HUES64 (cell line): ENCODE measurements at regions not wholly inside any gene's neighbourhood (a gene's known extent, or its start where the extent isn't known, plus 50 kb on each side); places are given as distances from the start of the nearest gene placed in this dataset.
"Not testable (repeated sequence)": the region's sequence is repeated elsewhere in the genome, so short reads cannot be mapped to it uniquely, and the experiment has no call there.

ENCODE experiments used
- H3K27ac ChIP-seq: 2 replicates; pipeline ENCODE4 v1.7.0; 2013; ENCODE audit warnings: low read depth, low read length, inconsistent platforms
- H3K27me3 ChIP-seq: 2 replicates; pipeline ENCODE4 v1.6.1; 2013; ENCODE audit warnings: mild to moderate bottlenecking, low read length; ENCODE audit not compliant: insufficient read depth
- H3K36me3 ChIP-seq: 2 replicates; pipeline ENCODE4 v1.6.1; 2013; ENCODE audit warnings: mild to moderate bottlenecking, low read length; ENCODE audit not compliant: insufficient read depth
- H3K4me1 ChIP-seq: 2 replicates; pipeline ENCODE4 v1.6.1; 2013; ENCODE audit warnings: mild to moderate bottlenecking, low read length, moderate library complexity; ENCODE audit not compliant: insufficient read depth
- H3K4me3 ChIP-seq: 2 replicates; pipeline ENCODE4 v1.5.1; 2013; ENCODE audit warnings: mild to moderate bottlenecking, low read length, moderate library complexity
- H3K9ac ChIP-seq: 2 replicates; pipeline ENCODE4 v1.6.1; 2013; ENCODE audit warnings: mild to moderate bottlenecking, low read depth, low read length
- H3K9me3 ChIP-seq: 2 replicates; pipeline ENCODE4 v1.6.1; 2013; ENCODE audit warnings: low read depth, low read length; ENCODE audit not compliant: insufficient read depth
- WGBS: fragments of 150-250, 120-280 bp; methylation state at CpG from one replicate; pipeline ENCODE4 v1.1.7; 2013; ENCODE audit warnings: missing lambda C conversion rate; 5-methylcytosine and 5-hydroxymethylcytosine counted together

DNA sequence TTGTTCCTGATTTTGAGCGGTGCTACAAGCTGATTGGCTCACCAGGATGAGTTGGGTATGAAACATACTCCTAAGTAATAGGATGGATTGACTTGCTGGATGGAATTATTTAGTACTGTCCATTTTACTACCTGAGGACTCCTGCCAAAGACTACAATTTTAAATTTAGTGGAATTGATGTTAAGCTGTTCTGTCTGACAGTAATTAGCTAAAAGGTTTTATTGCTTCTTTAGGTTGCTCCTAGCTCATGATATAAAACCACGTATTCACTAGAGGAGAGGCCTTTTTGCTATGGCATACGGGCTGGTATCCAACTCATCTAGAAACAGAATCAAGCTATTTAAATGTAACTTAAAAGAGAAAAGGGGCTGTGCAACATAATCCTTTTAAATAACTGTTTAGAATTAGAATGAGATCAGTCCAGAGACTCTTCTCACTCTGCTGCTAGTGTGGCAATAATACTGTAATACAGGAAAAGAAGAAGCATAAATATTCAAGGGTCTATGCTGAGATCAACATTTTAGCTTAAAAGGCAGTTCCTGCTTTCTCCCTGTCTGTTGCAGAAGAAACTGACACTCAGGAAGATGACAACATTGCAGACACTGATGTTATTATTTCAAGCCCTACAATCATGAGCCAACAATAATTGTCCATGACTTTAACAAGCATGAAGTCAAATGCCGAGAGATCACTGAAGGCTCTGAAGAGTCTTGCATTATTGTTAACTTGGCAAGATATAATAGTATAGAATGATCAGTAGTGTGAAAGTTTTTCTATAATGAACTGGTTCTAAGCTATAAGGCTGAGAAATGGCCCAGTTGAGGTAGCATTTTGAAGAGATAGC is 258.7 kb upstream of the ADGRL4 start:
- Histone ChIP-seq H3K27me3 (no peaks in the 10 kb centered on the region), H3K36me3 (no peaks in the 10 kb centered on the region), H3K9ac (no peak overlapping the region), H3K27ac (no peak overlapping the region), H3K9me3 (no peaks in the 10 kb centered on the region), H3K4me3 (no peak overlapping the region), H3K4me1 (peaks cover 52% of the 10 kb centered on the region)
- 94% methylated on average over 4 of the region's 4 CpGs for WGBS

DNA sequence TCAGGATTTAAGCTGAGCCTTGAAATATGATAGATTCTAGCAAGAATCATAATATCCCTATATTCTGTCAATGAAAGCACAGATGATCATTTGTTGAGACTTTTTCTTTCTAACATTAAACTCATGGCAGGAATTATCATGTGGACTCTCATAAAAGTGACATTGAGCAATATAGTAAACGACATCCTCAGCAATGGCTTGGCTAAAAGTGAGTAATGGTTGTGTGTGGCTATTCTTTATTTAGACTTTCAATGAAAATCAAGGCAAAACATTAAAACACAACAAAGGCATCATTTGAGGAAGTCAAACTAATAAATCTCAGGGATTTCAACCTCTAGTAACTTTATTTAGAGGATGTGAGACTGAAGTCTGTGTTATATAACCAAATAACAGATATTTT is 257.8 kb upstream of the ADGRL4 start:
- no peaks in the 10 kb centered on the region for H3K27me3 ChIP-seq
- no peak overlapping the region for H3K4me3 ChIP-seq
- 100% methylated on average over 1 of the region's 1 CpG for WGBS
- H3K36me3 ChIP-seq = no peaks in the 10 kb centered on the region
- peaks cover 56% of the 10 kb centered on the region for H3K4me1 ChIP-seq
- peak overlapping the region; percentile 89; the same call in 1 of the 2 replicates for H3K27ac ChIP-seq
- H3K9ac ChIP-seq = no peak overlapping the region
- H3K9me3 ChIP-seq = no peaks in the 10 kb centered on the region

DNA sequence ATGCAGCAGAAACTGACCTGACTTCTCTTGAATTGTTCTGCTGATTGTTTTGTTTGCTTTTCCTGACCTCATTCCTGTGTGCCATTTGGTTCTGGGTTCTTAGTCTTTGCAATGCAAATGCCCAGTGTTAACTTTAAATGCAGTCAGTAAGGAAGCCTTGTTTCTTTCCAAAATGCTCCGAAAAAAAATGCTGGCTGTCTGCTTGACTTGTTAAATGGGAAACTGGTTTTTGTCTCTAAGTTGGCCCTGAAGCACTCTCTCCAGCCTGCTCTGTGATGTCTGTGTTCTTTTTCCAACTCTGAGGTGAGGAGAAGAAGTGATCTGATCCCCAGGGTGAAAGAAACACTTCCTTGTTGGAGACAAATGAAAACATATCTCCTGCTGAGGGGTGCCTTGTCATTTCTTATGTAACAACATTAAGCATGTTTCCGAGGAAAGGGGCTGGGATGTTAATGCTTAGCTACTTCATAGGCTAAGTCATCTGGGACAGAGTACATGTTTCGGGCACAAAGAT is 256.3 kb upstream of the ADGRL4 start:
- Histone ChIP-seq H3K4me3 (peak overlapping the region; percentile 14; the same call in 1 of the 2 replicates), H3K9me3 (no peaks in the 10 kb centered on the region), H3K27ac (peak overlapping the region; percentile 89), H3K36me3 (no peaks in the 10 kb centered on the region), H3K27me3 (no peaks in the 10 kb centered on the region), H3K9ac (peak overlapping the region; percentile 45), H3K4me1 (peaks cover 56% of the 10 kb centered on the region)
- WGBS = 21% methylated on average over 3 of the region's 3 CpGs

DNA sequence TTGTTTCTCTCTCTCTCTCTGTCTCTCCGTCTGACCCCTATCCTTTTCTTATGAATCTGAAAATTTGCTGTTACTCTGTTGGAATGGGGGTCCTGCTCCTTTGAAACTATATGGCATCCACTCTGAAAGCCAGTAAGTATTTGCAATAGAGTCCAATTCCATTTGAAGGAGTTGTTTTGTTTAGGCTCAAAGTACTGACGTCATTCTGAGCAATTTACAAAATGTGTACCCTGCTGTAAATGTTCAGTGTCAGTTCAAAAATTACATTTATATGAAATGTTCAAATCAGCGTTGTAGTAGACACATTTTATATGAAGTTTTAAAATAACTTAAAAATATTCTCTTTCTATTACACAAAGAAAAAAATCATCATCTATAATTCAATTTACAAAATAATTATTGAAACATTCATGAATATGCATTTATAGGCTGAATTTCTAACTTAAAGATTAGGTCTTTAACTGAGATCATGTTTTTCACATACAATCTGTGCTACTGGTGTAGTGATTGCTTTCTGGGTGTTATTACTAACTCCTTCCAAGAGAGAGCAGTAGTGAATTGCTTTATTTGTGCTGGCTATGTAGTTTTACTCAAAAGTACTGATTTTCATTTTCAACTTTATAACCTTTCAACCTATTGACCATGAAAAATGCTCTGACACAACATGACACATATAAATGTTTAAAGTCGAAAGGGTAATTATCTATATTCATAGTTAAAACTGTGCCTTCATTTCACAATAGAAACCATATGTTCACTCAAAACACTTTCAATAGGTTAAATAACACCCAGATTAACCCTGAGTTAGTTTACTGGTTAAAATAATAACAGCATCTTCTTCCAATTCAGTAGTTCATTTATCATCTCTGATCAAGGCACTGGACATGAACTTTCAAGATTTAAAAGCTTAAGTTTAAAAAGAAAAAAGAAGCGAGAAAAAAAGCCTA is 253.1 kb upstream of the ADGRL4 start:
- Histone ChIP-seq H3K4me3 (no peak overlapping the region), H3K27me3 (no peaks in the 10 kb centered on the region), H3K9ac (no peak overlapping the region), H3K9me3 (no peaks in the 10 kb centered on the region), H3K4me1 (peaks cover 48% of the 10 kb centered on the region), H3K36me3 (no peaks in the 10 kb centered on the region), H3K27ac (no peak overlapping the region)
- 42% methylated on average over 1 of the region's 5 CpGs for WGBS

DNA sequence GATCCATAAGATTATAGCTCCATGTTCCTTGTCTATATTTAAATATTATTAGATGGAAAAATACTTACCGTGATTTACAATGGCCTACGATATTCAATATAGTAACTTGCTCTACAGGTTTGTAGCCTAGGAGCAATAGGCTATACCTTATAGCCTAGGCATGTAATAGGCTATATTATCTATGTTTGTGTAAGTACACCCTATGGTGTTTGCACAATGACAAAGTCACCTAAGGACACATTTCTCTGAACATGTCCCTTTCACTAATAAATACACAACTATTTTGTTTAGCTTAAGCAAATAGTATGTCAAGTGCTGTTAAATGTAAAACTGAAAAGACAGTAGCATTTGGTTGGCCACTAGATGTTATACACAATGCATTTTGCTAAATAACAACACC is 248.9 kb upstream of the ADGRL4 start:
- Histone ChIP-seq H3K27me3 (no peaks in the 10 kb centered on the region), H3K4me1 (peaks cover 6% of the 10 kb centered on the region), H3K36me3 (no peaks in the 10 kb centered on the region), H3K9ac (no peak overlapping the region), H3K9me3 (no peaks in the 10 kb centered on the region), H3K27ac (no peak overlapping the region), H3K4me3 (no peak overlapping the region)
- 100% methylated on average over 1 of the region's 2 CpGs for WGBS

DNA sequence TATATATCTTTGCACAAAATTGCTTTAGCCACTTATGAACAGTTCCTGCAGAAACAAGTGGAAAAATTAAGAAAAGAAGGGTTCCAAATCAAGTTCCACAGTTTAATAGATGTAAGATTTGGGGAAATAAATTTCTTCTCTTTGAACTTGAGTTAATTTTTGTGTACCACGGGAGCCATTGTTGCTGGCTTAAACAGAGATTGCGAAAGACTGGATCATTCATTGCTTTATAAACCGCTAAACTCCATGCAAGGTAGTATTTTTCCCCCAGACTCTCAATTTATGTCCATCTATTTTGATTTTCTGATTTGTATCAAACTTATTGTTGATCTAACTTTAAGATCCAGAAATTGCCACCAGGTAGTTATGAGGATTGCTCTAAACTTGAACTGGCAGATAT is 246.1 kb upstream of the ADGRL4 start:
- Histone ChIP-seq H3K27ac (no peak overlapping the region), H3K36me3 (no peaks in the 10 kb centered on the region), H3K9me3 (no peaks in the 10 kb centered on the region), H3K27me3 (no peaks in the 10 kb centered on the region), H3K4me3 (no peak overlapping the region), H3K9ac (no peak overlapping the region), H3K4me1 (no peaks in the 10 kb centered on the region)
- WGBS = 97% methylated on average over 3 of the region's 3 CpGs

DNA sequence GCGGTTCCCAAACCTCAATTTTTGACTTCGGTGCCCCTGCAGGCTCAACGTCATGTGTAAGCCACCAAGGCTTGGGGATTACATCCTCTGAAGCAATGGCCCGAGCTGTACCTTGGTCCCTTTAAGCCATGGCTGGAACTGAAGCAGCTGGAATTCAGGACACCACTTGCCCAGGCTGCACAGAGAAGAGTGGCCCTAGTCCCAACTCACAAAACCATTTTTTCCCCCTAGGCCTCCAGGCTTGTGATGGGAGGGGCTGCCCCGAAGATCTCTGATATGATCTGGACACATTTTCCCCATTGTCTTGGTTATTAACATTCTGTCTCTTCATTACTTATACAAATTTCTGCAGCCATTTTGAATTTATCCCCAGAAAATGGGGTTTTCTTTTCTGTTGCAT is 233.3 kb upstream of the ADGRL4 start:
- H3K27ac ChIP-seq = no peak overlapping the region
- peaks cover 14% of the 10 kb centered on the region for H3K9me3 ChIP-seq
- no peaks in the 10 kb centered on the region for H3K36me3 ChIP-seq
- no peak overlapping the region for H3K9ac ChIP-seq
- H3K4me1 ChIP-seq = peaks cover 17% of the 10 kb centered on the region
- H3K27me3 ChIP-seq = no peaks in the 10 kb centered on the region
- no peak overlapping the region for H3K4me3 ChIP-seq
- 95% methylated on average over 5 of the region's 5 CpGs for WGBS

DNA sequence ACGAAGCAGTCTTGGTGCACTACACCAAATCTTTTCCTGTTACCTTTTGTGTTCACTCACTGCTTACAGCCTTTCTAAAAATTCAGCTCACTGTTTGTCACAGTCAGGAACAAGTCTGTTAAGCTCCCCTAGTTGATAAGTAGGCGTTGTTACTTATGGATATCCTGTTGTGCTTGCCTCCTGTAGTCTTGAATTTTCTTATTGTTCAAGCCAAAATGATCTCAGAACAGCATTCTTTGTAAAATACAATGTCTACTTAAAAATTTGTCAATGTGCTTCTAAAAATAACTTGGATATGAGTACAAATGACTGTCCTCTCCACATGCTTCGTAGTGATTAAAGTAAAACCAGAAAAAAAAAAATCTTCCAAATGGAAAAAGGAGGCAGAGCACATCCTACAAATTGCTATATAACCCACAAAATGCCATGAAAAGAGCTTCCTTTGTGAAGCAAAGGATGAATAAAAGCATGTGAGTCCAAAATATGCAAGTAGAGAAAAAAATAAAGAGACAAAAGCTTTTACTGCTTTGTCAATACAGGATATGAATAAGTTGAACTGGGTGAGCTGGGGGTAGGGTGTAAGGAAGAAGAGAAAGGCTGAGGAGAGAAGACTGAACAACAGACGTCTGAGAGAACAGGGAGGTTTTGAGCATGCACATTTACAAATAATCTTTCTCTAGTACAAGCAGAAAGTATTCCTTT is 228.9 kb upstream of the ADGRL4 start:
- no peak overlapping the region for H3K9ac ChIP-seq
- no peak overlapping the region for H3K4me3 ChIP-seq
- peaks cover 14% of the 10 kb centered on the region for H3K9me3 ChIP-seq
- WGBS = 26% methylated on average over 2 of the region's 4 CpGs
- H3K36me3 ChIP-seq = no peaks in the 10 kb centered on the region
- H3K27ac ChIP-seq = no peak overlapping the region; the same call in 1 of the 2 replicates
- peaks cover 31% of the 10 kb centered on the region for H3K4me1 ChIP-seq
- H3K27me3 ChIP-seq = no peaks in the 10 kb centered on the region

DNA sequence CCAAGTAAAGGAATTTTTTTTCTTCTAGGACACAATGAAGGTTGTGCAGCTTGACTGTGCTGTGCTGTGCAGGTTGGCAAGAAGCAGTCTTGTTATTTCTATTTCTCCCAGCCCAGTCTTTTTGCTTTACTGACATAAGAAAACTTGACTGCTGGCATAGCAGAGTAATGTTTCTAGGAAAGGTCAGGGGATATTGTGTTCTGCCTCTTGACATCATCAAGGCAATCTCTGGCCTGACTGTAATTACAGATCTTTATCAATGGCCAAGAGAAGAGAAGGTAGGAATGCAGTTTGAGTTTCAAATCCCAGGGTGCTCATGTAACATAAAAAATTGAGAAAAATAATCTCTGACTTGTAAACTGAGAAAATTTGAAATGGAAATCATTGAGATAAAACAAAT is 226.3 kb upstream of the ADGRL4 start:
- Histone ChIP-seq H3K4me1 (peaks cover 31% of the 10 kb centered on the region), H3K27ac (no peak overlapping the region), H3K9ac (no peak overlapping the region), H3K4me3 (no peak overlapping the region), H3K27me3 (no peaks in the 10 kb centered on the region), H3K36me3 (no peaks in the 10 kb centered on the region), H3K9me3 (no peaks in the 10 kb centered on the region)

DNA sequence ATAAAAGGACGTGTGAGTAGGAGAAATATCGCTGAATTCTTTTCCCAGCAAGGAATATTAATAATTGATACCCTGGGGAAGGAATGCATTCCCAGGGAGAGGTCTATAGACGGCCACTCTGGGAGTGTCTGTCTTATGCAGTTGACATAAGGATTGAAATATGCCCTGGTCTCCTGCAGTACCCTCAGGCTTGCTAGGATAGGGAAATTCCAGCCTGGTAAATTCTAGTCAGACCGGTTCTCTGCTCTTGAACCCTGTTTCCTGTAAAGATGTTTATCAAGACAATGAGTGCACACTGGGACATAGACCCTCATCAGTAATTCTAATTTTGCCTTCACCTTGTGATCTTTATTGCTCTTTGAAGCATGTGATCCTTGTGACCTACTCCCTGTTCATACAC is 224.2 kb upstream of the ADGRL4 start:
- not testable (repeated sequence) for H3K9me3 ChIP-seq, H3K4me3 ChIP-seq, H3K27ac ChIP-seq, H3K9ac ChIP-seq, H3K36me3 ChIP-seq, H3K27me3 ChIP-seq
- peaks cover 24% of the 10 kb centered on the region for H3K4me1 ChIP-seq
- 85% methylated on average over 4 of the region's 4 CpGs for WGBS
